NCI-H774 (cell line): ENCODE measurements at regions not wholly inside any gene's neighbourhood (a gene's known extent, or its start where the extent isn't known, plus 50 kb on each side); places are given as distances from the start of the nearest gene placed in this dataset.
"Not testable (repeated sequence)": the region's sequence is repeated elsewhere in the genome, so short reads cannot be mapped to it uniquely, and the experiment has no call there.

Experiments
- DNase-seq: peaks from one replicate; lab custom pipeline; 2025; lab: John Stamatoyannopoulos, UW

GRCh38 chr18:22566703-22567420 lies 149.1 kb upstream of the CTAGE1 start:
- no peak for DNase-seq

GRCh38 chr18:22567794-22568193 lies 150.1 kb upstream of the CTAGE1 start:
- DNase-seq = no peak

- DNase-seq = no peak
Measured at GRCh38 chr18:22570492-22570891, 152.8 kb upstream of the CTAGE1 start.

GRCh38 chr18:22572341-22572740 lies 154.6 kb upstream of the CTAGE1 start:
- no peak for DNase-seq

- DNase-seq = no peak
Measured at GRCh38 chr18:22579271-22579670, 161.6 kb upstream of the CTAGE1 start.

GRCh38 chr18:22585333-22585732 lies 167.6 kb upstream of the CTAGE1 start:
- no peak for DNase-seq

GRCh38 chr18:22585821-22586220 lies 168.1 kb upstream of the CTAGE1 start:
- DNase-seq = no peak

- DNase-seq = no peak
Measured at GRCh38 chr18:22591222-22591621, 173.5 kb upstream of the CTAGE1 start.

GRCh38 chr18:22594155-22594690 lies 176.5 kb upstream of the CTAGE1 start:
- DNase-seq = no peak

GRCh38 chr18:22601481-22601880 lies 183.8 kb upstream of the CTAGE1 start:
- no peak for DNase-seq

GRCh38 chr18:22602456-22602855 lies 184.7 kb upstream of the CTAGE1 start:
- DNase-seq = not testable (repeated sequence)

GRCh38 chr18:22603902-22604301 lies 186.2 kb upstream of the CTAGE1 start:
- DNase-seq = no peak

- no peak for DNase-seq
Measured at GRCh38 chr18:22604390-22604985, 186.8 kb upstream of the CTAGE1 start.

GRCh38 chr18:22604986-22605421 lies 187.3 kb upstream of the CTAGE1 start:
- no peak for DNase-seq

GRCh38 chr18:22605736-22606135 lies 188.0 kb upstream of the CTAGE1 start:
- no peak for DNase-seq

- DNase-seq = no peak
Measured at GRCh38 chr18:22606563-22607283, 189.0 kb upstream of the CTAGE1 start.

GRCh38 chr18:22607284-22607635 lies 189.5 kb upstream of the CTAGE1 start:
- no peak for DNase-seq

GRCh38 chr18:22608847-22609246 lies 191.1 kb upstream of the CTAGE1 start:
- no peak for DNase-seq

GRCh38 chr18:22609642-22610041 lies 191.9 kb upstream of the CTAGE1 start:
- DNase-seq = no peak

- DNase-seq = no peak
Measured at GRCh38 chr18:22613058-22613690, 195.5 kb upstream of the CTAGE1 start.

GRCh38 chr18:22613788-22614187 lies 196.1 kb upstream of the CTAGE1 start:
- DNase-seq = no peak

GRCh38 chr18:22623513-22623912 lies 205.8 kb upstream of the CTAGE1 start:
- no peak for DNase-seq

GRCh38 chr18:22624176-22624575 lies 206.5 kb upstream of the CTAGE1 start:
- no peak for DNase-seq
